ENCODE measurements at regions not wholly inside any gene's neighbourhood (a gene's known extent, or its start where the extent isn't known, plus 50 kb on each side); places are given as distances from the start of the nearest gene placed in this dataset.
"Not testable (repeated sequence)": the region's sequence is repeated elsewhere in the genome, so short reads cannot be mapped to it uniquely, and the experiment has no call there.

DNA sequence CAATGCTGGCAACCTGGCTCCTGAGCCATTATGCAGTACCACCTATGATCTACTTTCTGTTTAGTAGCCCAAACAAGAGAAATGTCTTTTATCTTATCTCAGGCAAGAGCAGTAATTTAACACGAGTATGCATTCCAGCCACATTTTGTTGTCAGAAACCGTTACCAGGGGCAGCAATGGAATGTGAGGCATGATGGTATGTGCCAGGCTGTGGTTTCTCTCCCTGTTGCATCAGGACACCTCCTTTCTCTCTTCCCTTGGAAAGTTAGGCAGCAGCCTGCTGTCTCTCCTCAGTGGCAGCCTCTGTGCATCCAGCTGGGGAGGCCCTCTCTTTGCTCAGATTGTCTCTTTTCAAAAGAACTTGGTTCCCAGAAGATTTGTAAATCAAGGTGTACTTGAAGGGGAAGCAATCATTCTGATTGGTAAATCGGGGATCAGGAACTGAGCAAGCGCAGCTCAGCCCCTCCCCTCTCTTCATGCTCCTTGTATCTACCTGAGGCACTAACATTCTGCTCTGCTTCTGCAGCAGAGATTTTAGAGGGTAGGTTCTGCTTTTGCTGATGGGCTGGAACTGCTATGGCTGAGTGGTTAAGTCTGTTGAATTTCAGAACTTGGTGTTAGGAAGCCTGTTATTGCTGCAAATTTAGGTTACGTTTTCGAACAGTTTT, 229.2 kb downstream of the ADAMTS15 start:
- H3K27ac ChIP-seq (ENCODE audit: low read depth in 1 of 3, low read length in 2 of 3): no peak overlapping the region
- peaks cover 0 to 3% (median 0%) of the 10 kb centered on the region in 3 donors for H3K27me3 ChIP-seq (ENCODE audit: control insufficient read depth in 3 of 3, insufficient read depth in 3 of 3, low read length in 3 of 3)
- WGBS, 3 donors: 61 to 69% (median 67%) methylated on average over 6 of the region's 6 CpGs
- no peaks in the 10 kb centered on the region for H3K4me1 ChIP-seq (ENCODE audit: control insufficient read depth in 3 of 3, insufficient read depth in 2 of 3, low read depth in 1 of 3, low read length in 2 of 3)
- no peak overlapping the region for H3K4me3 ChIP-seq (ENCODE audit: low read depth in 1 of 3, low read length in 3 of 3)
- peaks cover 0 to 13% of the 10 kb centered on the region in 2 donors for H3K9me3 ChIP-seq (ENCODE audit: control insufficient read depth in 2 of 2, insufficient read depth in 1 of 2, low read depth in 1 of 2, low read length in 1 of 2)
- no peaks in the 10 kb centered on the region for H3K36me3 ChIP-seq (ENCODE audit: control insufficient read depth in 3 of 3, insufficient read depth in 2 of 3, low read depth in 1 of 3, low read length in 3 of 3)
- FAIRE-seq (no peak), DNase-seq (no peak)

- no peak overlapping the region for H3K27ac ChIP-seq (ENCODE audit: low read depth in 1 of 3, low read length in 2 of 3)
- no peaks in the 10 kb centered on the region for H3K36me3 ChIP-seq (ENCODE audit: control insufficient read depth in 3 of 3, insufficient read depth in 2 of 3, low read depth in 1 of 3, low read length in 3 of 3)
- H3K9me3 ChIP-seq (ENCODE audit: control insufficient read depth in 2 of 2, insufficient read depth in 1 of 2, low read depth in 1 of 2, low read length in 1 of 2): peaks cover 0 to 13% of the 10 kb centered on the region in 2 donors
- DNase-seq (no peak), FAIRE-seq (no peak)
- no peak overlapping the region for H3K4me3 ChIP-seq (ENCODE audit: low read depth in 1 of 3, low read length in 3 of 3)
- no peaks in the 10 kb centered on the region for H3K27me3 ChIP-seq (ENCODE audit: control insufficient read depth in 3 of 3, insufficient read depth in 3 of 3, low read length in 3 of 3)
- no peaks in the 10 kb centered on the region for H3K4me1 ChIP-seq (ENCODE audit: control insufficient read depth in 3 of 3, insufficient read depth in 2 of 3, low read depth in 1 of 3, low read length in 2 of 3)
- WGBS, 3 donors: 88 to 94% (median 90%) methylated on average over 4 of the region's 4 CpGs
Observed at GRCh38 chr11:130679247-130679646, 230.8 kb downstream of the ADAMTS15 start.

DNA sequence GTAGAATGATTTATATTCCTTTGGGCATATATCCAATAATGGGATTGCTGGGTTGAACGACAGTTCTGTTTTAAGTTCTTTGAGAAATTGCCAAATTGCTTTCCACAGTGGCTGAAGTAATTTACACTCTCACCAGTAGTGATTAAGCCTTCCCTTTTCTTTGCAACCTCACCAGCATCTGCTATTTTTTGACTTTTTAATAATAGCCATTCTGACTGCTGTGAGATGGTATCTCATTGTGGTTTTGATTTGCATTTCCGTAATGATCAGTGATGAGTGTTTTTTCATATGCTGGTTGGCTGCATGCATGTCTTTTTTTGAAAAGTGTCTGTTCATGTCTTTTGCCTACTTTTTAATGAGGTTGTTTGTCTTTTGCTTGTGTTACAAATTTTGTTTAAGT, 233.8 kb downstream of the SNX19 start:
- H3K36me3 ChIP-seq (ENCODE audit: control insufficient read depth in 3 of 3, insufficient read depth in 2 of 3, low read depth in 1 of 3, low read length in 3 of 3); DNase-seq; H3K4me3 ChIP-seq (ENCODE audit: low read depth in 1 of 3, low read length in 3 of 3); H3K4me1 ChIP-seq (ENCODE audit: control insufficient read depth in 3 of 3, insufficient read depth in 2 of 3, low read depth in 1 of 3, low read length in 2 of 3); H3K27ac ChIP-seq (ENCODE audit: low read depth in 1 of 3, low read length in 2 of 3); FAIRE-seq; H3K27me3 ChIP-seq (ENCODE audit: control insufficient read depth in 3 of 3, insufficient read depth in 3 of 3, low read length in 3 of 3): not testable (repeated sequence)
- peaks cover 0 to 11% of the 10 kb centered on the region in 2 donors for H3K9me3 ChIP-seq (ENCODE audit: control insufficient read depth in 2 of 2, insufficient read depth in 1 of 2, low read depth in 1 of 2, low read length in 1 of 2)
- whole genome bisulfite sequencing, 3 donors: 56 to 73% (median 63%) methylated on average over 2 of the region's 2 CpGs

DNA sequence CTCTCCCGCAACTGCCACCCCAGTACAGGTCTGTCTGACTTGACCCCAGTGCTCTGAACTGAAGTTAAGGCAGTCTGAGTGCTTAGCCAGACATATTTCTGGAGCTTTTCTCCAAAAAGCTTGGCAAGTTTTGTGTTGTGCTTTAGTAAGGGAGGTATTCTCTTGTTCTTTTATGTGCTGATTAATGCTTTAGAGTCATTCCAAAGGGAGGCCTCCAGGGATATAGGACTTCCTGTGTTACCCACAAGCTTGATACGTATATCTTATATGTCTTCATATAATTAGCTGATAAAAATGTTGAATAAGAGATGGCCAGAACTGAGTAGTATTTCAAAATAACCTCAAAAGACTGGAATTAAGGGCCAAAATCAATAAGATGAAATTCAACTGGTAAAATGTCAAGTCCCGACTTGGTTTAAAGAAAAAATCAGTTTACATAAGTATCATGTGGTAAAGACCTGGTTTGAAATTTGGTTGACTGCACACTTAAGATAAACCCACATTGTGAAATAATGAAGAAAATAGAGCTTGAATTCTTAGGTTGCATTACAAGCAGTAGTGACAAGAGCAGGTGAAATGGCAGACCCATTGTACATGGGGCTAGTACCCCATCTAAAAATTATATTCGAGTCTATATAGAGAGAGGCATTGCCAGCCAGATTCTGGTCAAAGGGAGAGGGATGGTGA, 226.9 kb downstream of the SNX19 start:
- Histone ChIP-seq H3K36me3 (ENCODE audit: control insufficient read depth in 3 of 3, insufficient read depth in 2 of 3, low read depth in 1 of 3, low read length in 3 of 3) (no peaks in the 10 kb centered on the region), H3K4me1 (ENCODE audit: control insufficient read depth in 3 of 3, insufficient read depth in 2 of 3, low read depth in 1 of 3, low read length in 2 of 3) (no peaks in the 10 kb centered on the region), H3K27ac (ENCODE audit: low read depth in 1 of 3, low read length in 2 of 3) (no peak overlapping the region), H3K27me3 (ENCODE audit: control insufficient read depth in 3 of 3, insufficient read depth in 3 of 3, low read length in 3 of 3) (no peaks in the 10 kb centered on the region), H3K4me3 (ENCODE audit: low read depth in 1 of 3, low read length in 3 of 3) (no peak overlapping the region), H3K9me3 (ENCODE audit: control insufficient read depth in 2 of 2, insufficient read depth in 1 of 2, low read depth in 1 of 2, low read length in 1 of 2) (no peaks in the 10 kb centered on the region)
- FAIRE-seq (no peak), DNase-seq (no peak)
- WGBS, 3 donors: 86 to 91% (median 86%) methylated on average over 4 of the region's 4 CpGs

- H3K4me3 ChIP-seq (ENCODE audit: low read depth in 1 of 3, low read length in 3 of 3): no peak overlapping the region
- FAIRE-seq (no peak), DNase-seq (no peak)
- no peaks in the 10 kb centered on the region for H3K27me3 ChIP-seq (ENCODE audit: control insufficient read depth in 3 of 3, insufficient read depth in 3 of 3, low read length in 3 of 3)
- H3K27ac ChIP-seq (ENCODE audit: low read depth in 1 of 3, low read length in 2 of 3): no peak overlapping the region
- no peaks in the 10 kb centered on the region for H3K4me1 ChIP-seq (ENCODE audit: control insufficient read depth in 3 of 3, insufficient read depth in 2 of 3, low read depth in 1 of 3, low read length in 2 of 3)
- no peaks in the 10 kb centered on the region for H3K36me3 ChIP-seq (ENCODE audit: control insufficient read depth in 3 of 3, insufficient read depth in 2 of 3, low read depth in 1 of 3, low read length in 3 of 3)
- WGBS, 3 donors: 81 to 89% (median 83%) methylated on average over 2 of the region's 2 CpGs
- no peaks in the 10 kb centered on the region for H3K9me3 ChIP-seq (ENCODE audit: control insufficient read depth in 2 of 2, insufficient read depth in 1 of 2, low read depth in 1 of 2, low read length in 1 of 2)
Observed at GRCh38 chr11:130691581-130691980, 224.7 kb downstream of the SNX19 start.

- FAIRE-seq: no peak
- H3K4me1 ChIP-seq (ENCODE audit: control insufficient read depth in 3 of 3, insufficient read depth in 2 of 3, low read depth in 1 of 3, low read length in 2 of 3): no peaks in the 10 kb centered on the region
- WGBS, 3 donors: 91 to 96% (median 94%) methylated on average over 4 of the region's 4 CpGs
Observed at GRCh38 chr11:130692220-130692619, 224.1 kb downstream of the SNX19 start.

GRCh38 chr11:130693543-130693942, 222.7 kb downstream of the SNX19 start:
- Histone ChIP-seq H3K36me3 (ENCODE audit: control insufficient read depth in 3 of 3, insufficient read depth in 2 of 3, low read depth in 1 of 3, low read length in 3 of 3) (no peaks in the 10 kb centered on the region), H3K4me1 (ENCODE audit: control insufficient read depth in 3 of 3, insufficient read depth in 2 of 3, low read depth in 1 of 3, low read length in 2 of 3) (no peaks in the 10 kb centered on the region), H3K9me3 (ENCODE audit: control insufficient read depth in 2 of 2, insufficient read depth in 1 of 2, low read depth in 1 of 2, low read length in 1 of 2) (no peaks in the 10 kb centered on the region), H3K27ac (ENCODE audit: low read depth in 1 of 3, low read length in 2 of 3) (no peak overlapping the region), H3K27me3 (ENCODE audit: control insufficient read depth in 3 of 3, insufficient read depth in 3 of 3, low read length in 3 of 3) (no peaks in the 10 kb centered on the region), H3K4me3 (ENCODE audit: low read depth in 1 of 3, low read length in 3 of 3) (no peak overlapping the region)
- 91 to 93% (median 91%) methylated on average over 5 of the region's 5 CpGs for WGBS, 3 donors
- DNase-seq (no peak), FAIRE-seq (no peak)

More at GRCh38 chr11:130692220-130692619, 224.1 kb downstream of the SNX19 start:
- no peak for DNase-seq
- H3K36me3 ChIP-seq (ENCODE audit: control insufficient read depth in 3 of 3, insufficient read depth in 2 of 3, low read depth in 1 of 3, low read length in 3 of 3): no peaks in the 10 kb centered on the region
- no peak overlapping the region for H3K27ac ChIP-seq (ENCODE audit: low read depth in 1 of 3, low read length in 2 of 3)
- H3K9me3 ChIP-seq (ENCODE audit: control insufficient read depth in 2 of 2, insufficient read depth in 1 of 2, low read depth in 1 of 2, low read length in 1 of 2): no peaks in the 10 kb centered on the region
- H3K4me3 ChIP-seq (ENCODE audit: low read depth in 1 of 3, low read length in 3 of 3): no peak overlapping the region
- no peaks in the 10 kb centered on the region for H3K27me3 ChIP-seq (ENCODE audit: control insufficient read depth in 3 of 3, insufficient read depth in 3 of 3, low read length in 3 of 3)

DNA sequence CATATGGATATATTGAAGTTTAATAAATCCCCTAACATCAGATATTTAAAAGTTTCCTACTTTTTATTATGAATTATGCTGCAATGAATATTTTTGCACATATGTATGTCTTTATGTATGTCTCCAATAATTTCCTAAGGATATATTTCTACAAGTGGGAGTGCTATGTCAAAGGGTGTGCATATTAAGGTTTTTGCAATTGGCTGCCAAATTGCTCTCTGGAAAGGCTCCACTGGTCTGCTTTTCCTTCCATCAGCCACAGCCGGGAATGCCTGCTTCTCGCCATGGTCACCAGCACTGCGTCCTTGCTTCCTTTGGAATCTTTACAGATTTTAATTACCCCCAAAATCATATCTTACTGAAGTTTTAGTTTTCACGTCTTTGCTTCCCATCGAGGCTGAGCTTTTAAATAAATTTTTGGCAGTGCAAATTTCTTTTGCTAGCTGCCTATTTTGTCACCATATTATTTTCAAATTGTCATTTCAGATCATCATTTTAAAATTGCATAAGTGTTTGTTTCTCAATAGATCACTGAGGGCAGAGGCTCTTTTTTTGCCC, 221.7 kb downstream of the SNX19 start:
- Histone ChIP-seq H3K36me3 (ENCODE audit: control insufficient read depth in 3 of 3, insufficient read depth in 2 of 3, low read depth in 1 of 3, low read length in 3 of 3) (no peaks in the 10 kb centered on the region), H3K4me1 (ENCODE audit: control insufficient read depth in 3 of 3, insufficient read depth in 2 of 3, low read depth in 1 of 3, low read length in 2 of 3) (no peaks in the 10 kb centered on the region), H3K27ac (ENCODE audit: low read depth in 1 of 3, low read length in 2 of 3) (no peak overlapping the region), H3K4me3 (ENCODE audit: low read depth in 1 of 3, low read length in 3 of 3) (no peak overlapping the region), H3K27me3 (ENCODE audit: control insufficient read depth in 3 of 3, insufficient read depth in 3 of 3, low read length in 3 of 3) (no peaks in the 10 kb centered on the region), H3K9me3 (ENCODE audit: control insufficient read depth in 2 of 2, insufficient read depth in 1 of 2, low read depth in 1 of 2, low read length in 1 of 2) (no peaks in the 10 kb centered on the region)
- FAIRE-seq (no peak), DNase-seq (no peak)
- WGBS, 3 donors: 80 to 92% (median 89%) methylated on average over 5 of the region's 5 CpGs

Data from small intestine (tissue), 7 donors.